ENCODE measurements at regions not wholly inside any gene's neighbourhood (a gene's known extent, or its start where the extent isn't known, plus 50 kb on each side); places are given as distances from the start of the nearest gene placed in this dataset.

- no peak for TF ChIP-seq CTCF (IDR thresholded peaks at IDR 0.05; ENCODE audit: poor library complexity, severe bottlenecking)
- DNase-seq (ENCODE audit: low spot score) (no peak), ATAC-seq (ENCODE audit: low read depth) (no peak)
- no peaks in the 10 kb centered on the region for H3K4me1 ChIP-seq (ENCODE audit: insufficient read depth, poor library complexity, severe bottlenecking)
- no peak overlapping the region for H3K27ac ChIP-seq (ENCODE audit: poor library complexity, severe bottlenecking)
- H3K9me3 ChIP-seq (ENCODE audit: severe bottlenecking): no peaks in the 10 kb centered on the region
- H3K4me3 ChIP-seq (ENCODE audit: severe bottlenecking): no peak overlapping the region
- H3K36me3 ChIP-seq (ENCODE audit: low read depth): no peaks in the 10 kb centered on the region
- no peaks in the 10 kb centered on the region for H3K27me3 ChIP-seq (ENCODE audit: insufficient read depth, poor library complexity, severe bottlenecking)
Measured at GRCh38 chr13:80923907-80924306, 583.0 kb upstream of the SPRY2 start.

- Histone ChIP-seq H3K4me1 (ENCODE audit: insufficient read depth, poor library complexity, severe bottlenecking) (no peaks in the 10 kb centered on the region), H3K36me3 (ENCODE audit: low read depth) (no peaks in the 10 kb centered on the region), H3K27ac (ENCODE audit: poor library complexity, severe bottlenecking) (no peak overlapping the region), H3K4me3 (ENCODE audit: severe bottlenecking) (no peak overlapping the region), H3K27me3 (ENCODE audit: insufficient read depth, poor library complexity, severe bottlenecking) (no peaks in the 10 kb centered on the region), H3K9me3 (ENCODE audit: severe bottlenecking) (no peaks in the 10 kb centered on the region)
- TF ChIP-seq CTCF (IDR thresholded peaks at IDR 0.05; ENCODE audit: poor library complexity, severe bottlenecking): no peak
- DNase-seq (ENCODE audit: low spot score) (no peak), ATAC-seq (ENCODE audit: low read depth) (no peak)
Measured at GRCh38 chr13:80921971-80922370, 581.0 kb upstream of the SPRY2 start.

GRCh38 chr13:80921541-80921940, 580.6 kb upstream of the SPRY2 start:
- DNase-seq (ENCODE audit: low spot score) (no peak), ATAC-seq (ENCODE audit: low read depth) (no peak)
- H3K27me3 ChIP-seq (ENCODE audit: insufficient read depth, poor library complexity, severe bottlenecking): no peaks in the 10 kb centered on the region
- no peaks in the 10 kb centered on the region for H3K9me3 ChIP-seq (ENCODE audit: severe bottlenecking)
- no peaks in the 10 kb centered on the region for H3K36me3 ChIP-seq (ENCODE audit: low read depth)
- no peaks in the 10 kb centered on the region for H3K4me1 ChIP-seq (ENCODE audit: insufficient read depth, poor library complexity, severe bottlenecking)
- no peak overlapping the region for H3K4me3 ChIP-seq (ENCODE audit: severe bottlenecking)
- H3K27ac ChIP-seq (ENCODE audit: poor library complexity, severe bottlenecking): no peak overlapping the region
- TF ChIP-seq CTCF (IDR thresholded peaks at IDR 0.05; ENCODE audit: poor library complexity, severe bottlenecking): no peak

GRCh38 chr13:80906860-80907259, 565.9 kb upstream of the SPRY2 start:
- no peak for DNase-seq (ENCODE audit: low spot score)
- Histone ChIP-seq H3K36me3 (ENCODE audit: low read depth) (no peaks in the 10 kb centered on the region), H3K4me1 (ENCODE audit: insufficient read depth, poor library complexity, severe bottlenecking) (no peaks in the 10 kb centered on the region), H3K27ac (ENCODE audit: poor library complexity, severe bottlenecking) (no peak overlapping the region), H3K27me3 (ENCODE audit: insufficient read depth, poor library complexity, severe bottlenecking) (no peaks in the 10 kb centered on the region), H3K4me3 (ENCODE audit: severe bottlenecking) (no peak overlapping the region), H3K9me3 (ENCODE audit: severe bottlenecking) (no peaks in the 10 kb centered on the region)
- TF ChIP-seq CTCF (IDR thresholded peaks at IDR 0.05; ENCODE audit: poor library complexity, severe bottlenecking): no peak
- ATAC-seq (ENCODE audit: low read depth): no peak

- ATAC-seq (ENCODE audit: low read depth): no peak
Measured at GRCh38 chr13:80904386-80904785, 563.5 kb upstream of the SPRY2 start.

More at GRCh38 chr13:80904386-80904785, 563.5 kb upstream of the SPRY2 start:
- Histone ChIP-seq H3K27me3 (ENCODE audit: insufficient read depth, poor library complexity, severe bottlenecking) (no peaks in the 10 kb centered on the region), H3K27ac (ENCODE audit: poor library complexity, severe bottlenecking) (no peak overlapping the region), H3K9me3 (ENCODE audit: severe bottlenecking) (no peaks in the 10 kb centered on the region), H3K4me1 (ENCODE audit: insufficient read depth, poor library complexity, severe bottlenecking) (no peaks in the 10 kb centered on the region), H3K36me3 (ENCODE audit: low read depth) (no peaks in the 10 kb centered on the region), H3K4me3 (ENCODE audit: severe bottlenecking) (no peak overlapping the region)
- TF ChIP-seq CTCF (IDR thresholded peaks at IDR 0.05; ENCODE audit: poor library complexity, severe bottlenecking): no peak
- no peak for DNase-seq (ENCODE audit: low spot score)
